NCI-H146 treated with DMSO at 0.1 percent for 48 hours (cell line): ENCODE measurements at regions not wholly inside any gene's neighbourhood (a gene's known extent, or its start where the extent isn't known, plus 50 kb on each side); places are given as distances from the start of the nearest gene placed in this dataset.

Experiments
- DNase-seq: peaks from one replicate; lab custom pipeline; 2025; ENCODE audit not compliant: unreplicated experiment; lab: John Stamatoyannopoulos, UW

- DNase-seq = no peak
Measured at GRCh38 chr4:114173968-114174367, 194.5 kb upstream of the ARSJ start.

DNA sequence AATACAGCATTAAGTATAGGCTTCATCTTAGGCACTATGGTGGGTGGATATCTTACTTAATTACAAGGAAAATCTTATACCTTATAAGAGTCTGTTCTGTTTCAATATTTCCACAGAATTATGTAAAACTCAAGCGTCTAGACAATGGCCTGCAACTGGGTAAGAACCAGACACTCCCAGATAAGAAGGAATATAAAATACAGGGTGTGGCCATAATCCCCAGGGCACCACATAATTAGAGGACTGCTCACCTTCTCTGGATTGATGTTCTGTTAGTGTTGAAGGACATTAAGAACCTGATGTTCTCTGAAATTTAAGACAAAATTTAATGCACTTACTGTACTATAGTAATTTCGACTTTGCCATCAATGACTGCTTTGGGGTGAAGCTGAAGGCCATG lies 198.2 kb upstream of the ARSJ start:
- DNase-seq = no peak

GRCh38 chr4:114178392-114178791 lies 198.9 kb upstream of the ARSJ start:
- no peak for DNase-seq

GRCh38 chr4:114180481-114180880 lies 201.0 kb upstream of the ARSJ start:
- DNase-seq = no peak

DNA sequence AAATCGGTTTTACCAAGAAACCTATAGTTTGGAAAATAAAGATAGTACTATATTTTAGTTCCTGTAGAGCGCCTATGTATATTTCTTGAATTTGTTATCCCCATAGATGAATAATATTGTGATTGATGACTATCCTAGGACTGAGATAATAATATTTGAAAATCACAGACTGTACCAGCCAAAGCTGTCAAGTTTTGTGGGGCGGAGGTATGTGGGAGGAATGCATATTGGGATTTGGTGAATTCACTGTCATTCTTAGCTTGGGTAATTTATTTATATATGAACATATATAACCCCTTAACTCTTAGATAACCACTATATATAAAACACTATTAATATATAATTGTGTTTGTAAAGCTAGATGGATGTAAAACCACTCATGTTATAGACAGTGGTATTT lies 205.5 kb upstream of the ARSJ start:
- no peak for DNase-seq

DNA sequence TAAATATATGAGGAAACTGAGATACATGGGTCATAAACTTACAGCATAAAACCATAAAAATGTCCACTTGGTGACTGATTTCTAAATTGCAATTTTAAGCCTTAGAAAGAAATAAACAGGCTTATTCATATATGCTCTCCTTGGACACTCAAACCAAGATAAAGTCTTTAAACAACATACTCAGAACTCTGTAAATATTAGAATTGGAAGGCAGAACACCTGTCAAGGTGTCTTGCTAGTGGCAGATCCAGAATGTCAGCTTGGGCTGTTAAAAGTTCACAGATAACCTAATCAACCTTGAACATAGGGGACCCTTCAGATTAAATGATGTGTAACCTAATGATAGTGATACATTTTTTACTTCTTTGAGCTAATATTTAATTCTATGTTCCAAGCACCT lies 208.1 kb upstream of the ARSJ start:
- no peak for DNase-seq

DNA sequence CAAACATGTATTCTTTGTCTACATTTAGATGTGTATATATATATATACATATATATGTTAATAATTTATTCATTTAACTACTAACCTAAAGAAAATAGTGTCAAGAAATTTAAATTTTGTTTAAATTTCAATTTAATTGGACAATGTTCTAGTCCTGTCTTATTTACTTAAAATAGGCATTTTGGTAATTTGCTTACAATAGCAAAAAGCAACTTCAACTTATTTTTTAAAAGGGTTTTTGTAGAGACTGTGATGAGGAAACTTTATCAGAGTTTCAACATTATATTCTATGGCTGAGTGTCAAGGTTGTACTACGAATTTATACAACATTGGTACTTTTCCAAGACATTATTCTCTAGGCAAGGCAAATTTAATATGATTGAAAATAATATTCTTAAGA lies 212.0 kb upstream of the ARSJ start:
- DNase-seq = no peak

DNA sequence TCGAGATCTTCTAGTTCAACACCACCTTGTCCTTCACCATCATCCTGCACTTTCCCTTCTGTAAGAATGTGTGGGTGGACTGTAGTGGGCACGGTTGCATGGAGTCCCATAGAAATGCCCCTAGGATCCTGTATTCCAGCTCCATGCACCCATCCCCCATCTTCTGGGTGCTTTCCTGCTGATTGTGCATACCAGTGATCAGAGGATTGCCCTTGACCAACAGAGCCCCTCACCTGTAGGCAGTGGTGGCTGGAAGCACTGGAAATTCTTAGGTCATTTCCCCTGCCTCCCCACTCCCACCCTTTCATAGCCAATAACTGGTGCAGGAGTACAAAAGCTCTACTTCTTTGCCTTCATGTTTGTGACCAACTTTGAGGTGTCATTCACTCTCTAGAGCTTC lies 213.4 kb upstream of the ARSJ start:
- no peak for DNase-seq

- DNase-seq = no peak
Measured at GRCh38 chr4:114193624-114194399, 214.4 kb upstream of the ARSJ start.

- no peak for DNase-seq
Measured at GRCh38 chr4:114196606-114197005, 217.2 kb upstream of the ARSJ start.

DNA sequence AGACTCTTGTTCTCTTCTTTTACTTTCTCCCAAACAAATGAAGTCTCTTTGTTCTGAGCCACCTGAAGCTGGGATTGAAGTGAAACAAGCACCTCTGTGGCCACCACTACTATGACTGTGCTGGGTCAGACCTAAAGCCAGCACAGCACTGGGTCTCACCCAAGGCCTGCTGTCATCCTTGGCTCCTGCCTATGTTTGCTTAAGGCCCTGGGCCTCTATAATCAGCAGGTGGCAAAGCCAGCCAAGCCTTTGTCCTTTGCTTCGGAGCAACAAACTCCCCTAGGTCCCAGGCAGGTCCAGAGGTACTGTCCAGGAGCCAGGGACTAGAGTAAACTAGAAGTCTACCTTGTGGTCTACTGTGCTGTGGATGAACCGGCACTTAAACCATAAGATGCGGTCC lies 220.6 kb upstream of the ARSJ start:
- no peak for DNase-seq

DNA sequence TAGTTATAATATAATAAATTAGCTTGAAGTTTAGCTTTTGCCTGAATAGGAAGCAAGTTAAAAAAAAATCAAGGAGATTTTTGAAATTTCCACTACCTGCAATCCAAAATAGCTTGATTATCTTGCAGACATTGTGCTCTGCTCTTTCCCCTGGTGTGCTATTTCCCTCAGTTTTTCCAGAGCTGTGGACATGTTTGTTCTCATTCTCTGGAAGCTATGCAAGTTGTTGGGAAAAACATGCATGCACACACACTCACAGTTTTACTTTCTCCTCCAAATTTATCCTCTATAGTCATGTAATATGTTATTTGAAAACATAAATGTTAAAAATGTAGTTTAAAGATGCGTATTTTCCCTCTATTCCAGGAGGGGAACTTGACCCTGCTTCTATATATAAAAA lies 225.8 kb upstream of the ARSJ start:
- DNase-seq = no peak

DNA sequence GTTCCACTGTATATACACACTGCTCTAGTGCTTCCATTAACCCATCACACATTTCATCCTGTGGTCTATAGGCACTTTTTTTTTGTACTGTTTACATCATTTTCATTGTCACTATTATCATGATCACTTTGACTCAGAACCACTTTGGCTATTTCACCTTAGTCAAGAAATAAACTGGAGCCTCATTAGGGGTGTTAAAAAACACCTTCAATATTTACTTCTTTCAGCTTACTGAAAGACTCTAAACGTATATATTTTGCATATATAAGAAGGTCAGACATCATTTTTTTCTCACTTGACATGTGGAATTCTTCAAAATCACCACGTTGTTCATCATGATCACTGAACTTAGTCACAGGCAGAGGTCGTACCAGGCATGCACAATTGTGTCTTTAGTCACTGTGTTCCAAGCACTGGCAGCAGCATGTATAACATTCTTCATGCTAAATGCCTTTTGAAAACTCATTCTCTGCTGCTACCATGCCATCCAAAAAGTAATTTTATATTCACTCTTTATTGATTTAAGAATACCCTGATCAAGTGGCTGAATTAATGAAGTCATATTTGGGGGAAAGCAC lies 229.2 kb upstream of the ARSJ start:
- no peak for DNase-seq

DNA sequence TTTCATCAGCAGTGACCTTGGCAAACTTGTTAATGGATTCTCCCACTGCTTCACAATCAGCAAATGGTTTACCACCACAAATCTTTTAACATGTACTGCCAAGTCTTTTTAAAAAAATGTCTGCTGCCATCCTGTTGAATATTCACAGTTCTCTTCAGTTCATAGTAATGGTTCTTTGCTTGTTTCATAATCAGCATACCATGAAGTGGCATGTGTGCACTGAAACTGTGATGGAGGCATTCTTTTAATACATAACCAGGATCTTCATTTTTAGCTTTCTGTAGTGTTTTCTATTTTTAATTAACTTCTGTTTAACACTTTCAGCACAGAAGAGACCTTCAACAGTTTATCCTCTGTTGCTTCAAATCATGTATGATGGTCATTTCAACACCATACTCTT lies 230.1 kb upstream of the ARSJ start:
- DNase-seq = no peak

DNA sequence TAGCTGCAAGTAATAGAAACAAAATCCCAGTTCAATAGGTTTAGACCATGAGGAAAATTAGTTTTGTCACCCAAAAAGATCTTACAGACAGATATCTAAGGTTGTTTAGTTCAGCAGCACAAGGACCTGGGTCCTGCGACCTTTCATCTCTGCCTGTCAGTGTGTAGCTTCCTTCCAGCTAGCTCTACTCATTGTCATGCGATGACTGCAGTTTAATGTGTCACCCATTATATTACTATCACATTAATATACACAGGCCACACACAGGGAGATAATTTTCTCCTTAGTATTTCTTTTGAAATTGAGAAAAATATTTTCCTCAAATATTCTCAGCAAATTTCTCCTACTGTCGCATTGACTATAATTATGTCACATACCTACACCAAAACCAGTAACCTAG lies 232.1 kb upstream of the ARSJ start:
- no peak for DNase-seq

DNA sequence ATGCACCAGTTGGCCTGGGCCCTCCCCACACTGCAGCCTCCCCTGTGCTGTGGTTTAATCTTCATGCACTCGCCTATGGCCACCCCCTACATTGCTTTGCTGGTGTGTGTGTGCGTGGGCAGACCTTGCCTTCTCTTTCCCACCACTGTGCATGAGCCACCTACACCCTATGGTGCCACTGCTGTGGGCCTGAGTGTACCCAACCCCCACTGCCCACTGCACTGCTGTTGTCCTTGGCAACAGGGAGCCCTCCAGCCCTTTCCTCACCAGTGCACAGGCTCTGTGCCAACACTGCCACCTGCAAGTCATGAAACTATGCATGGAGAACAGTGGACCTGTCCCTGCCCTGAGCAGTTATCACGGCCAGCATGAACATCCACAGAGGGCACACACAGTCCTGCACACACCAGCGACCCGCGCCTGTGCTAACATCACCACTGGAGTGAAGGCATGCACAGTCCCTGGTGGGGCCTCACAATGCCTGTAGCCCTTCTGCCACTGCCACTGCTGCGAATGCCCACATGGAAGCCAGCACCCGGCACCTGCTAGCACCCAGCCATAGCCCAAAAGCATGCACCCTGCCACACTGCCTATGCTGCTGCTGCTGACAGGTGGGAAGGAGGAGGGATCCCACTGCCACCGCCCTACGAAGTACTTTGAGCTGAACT lies 237.8 kb upstream of the ARSJ start:
- DNase-seq = no peak

DNA sequence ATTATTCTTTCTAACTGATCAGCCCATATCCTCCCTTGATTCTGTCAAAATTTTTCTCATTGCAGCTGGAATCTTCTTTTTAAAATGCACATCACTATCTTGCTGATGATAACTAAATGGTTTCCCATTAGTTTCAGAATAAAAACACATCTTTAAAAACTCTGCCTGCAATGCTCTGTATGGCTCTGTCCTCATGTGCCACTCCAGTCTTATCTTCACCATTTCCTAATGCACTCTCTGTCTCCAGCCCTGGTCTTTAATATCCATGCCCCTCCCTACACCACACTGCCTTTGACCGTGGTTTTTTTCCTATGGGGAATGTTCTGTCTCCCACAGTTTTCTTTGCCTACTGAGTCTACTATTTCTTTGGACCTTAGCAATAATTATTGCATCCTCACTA lies 244.1 kb upstream of the ARSJ start:
- DNase-seq = no peak

DNA sequence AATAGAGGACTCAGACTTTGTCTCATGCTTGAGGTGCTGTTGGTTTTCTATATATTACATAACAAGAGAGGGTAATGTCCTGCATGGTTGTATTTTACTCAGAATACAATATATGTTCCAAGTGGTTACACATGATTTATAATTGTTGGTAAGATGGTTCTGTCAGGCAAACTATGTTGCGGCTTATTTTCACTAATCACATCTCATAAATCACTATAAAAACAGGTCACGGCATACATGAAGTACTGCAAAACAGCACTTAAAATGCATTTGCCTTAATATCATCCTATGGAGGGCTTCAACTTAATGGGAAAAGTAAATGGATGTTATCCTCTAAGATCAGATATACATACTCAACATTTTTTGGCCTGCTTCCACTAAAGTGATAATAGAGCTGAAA lies 246.0 kb upstream of the ARSJ start:
- DNase-seq = no peak

DNA sequence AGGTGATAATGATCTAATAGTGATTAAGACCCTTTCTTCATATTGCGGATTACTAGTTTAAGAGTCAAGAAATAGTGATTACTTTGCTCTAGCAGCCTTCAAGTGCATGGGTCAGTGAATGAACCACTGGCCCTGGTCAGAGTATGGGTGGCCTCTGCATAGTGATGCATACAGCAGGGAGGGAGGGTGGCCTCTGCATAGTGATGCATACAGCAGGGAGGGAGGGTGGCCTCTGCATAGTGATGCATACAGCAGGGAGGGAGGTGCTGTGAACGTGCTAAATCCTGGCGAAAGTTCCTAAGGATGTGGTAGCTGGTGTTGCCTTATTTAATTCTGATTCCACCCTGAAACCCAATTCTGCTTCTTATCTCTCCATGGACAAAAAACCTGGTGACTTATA lies 246.7 kb upstream of the ARSJ start:
- no peak for DNase-seq

GRCh38 chr4:114226968-114227760 lies 247.7 kb upstream of the ARSJ start:
- no peak for DNase-seq

DNA sequence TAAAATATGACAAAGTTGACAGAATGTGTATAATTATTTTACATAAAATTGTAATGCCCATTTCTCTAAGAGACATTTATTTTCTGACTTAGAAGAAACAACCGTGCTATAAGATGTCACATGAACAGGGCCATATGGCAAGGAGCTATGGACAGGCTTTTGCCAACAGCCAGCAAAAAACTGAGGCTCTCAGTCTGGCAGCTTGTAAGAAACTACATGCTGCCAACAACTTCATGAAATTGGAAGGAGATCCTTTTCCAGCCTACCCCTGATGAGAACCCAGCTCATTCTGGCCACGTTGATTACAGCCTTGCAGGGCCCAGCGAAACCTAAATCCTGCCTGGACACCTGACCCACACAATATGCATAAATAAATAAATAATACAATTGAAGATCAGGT lies 250.3 kb upstream of the ARSJ start:
- no peak for DNase-seq
